ENCODE measurements at regions not wholly inside any gene's neighbourhood (a gene's known extent, or its start where the extent isn't known, plus 50 kb on each side); places are given as distances from the start of the nearest gene placed in this dataset.

- Histone ChIP-seq H2BK120ac (replicated peaks; ENCODE audit: low read depth, low read length) (no peak overlapping the region), H3K9ac (replicated peaks in 1 of 4; ENCODE audit: extremely low read depth in 1 of 4, low read depth in 3 of 4, low read length in 3 of 4) (no peak overlapping the region), H3K36me3 (ENCODE audit: control insufficient read depth in 2 of 4, insufficient read depth in 4 of 4, low read length in 3 of 4) (no peaks in the 10 kb centered on the region), H2BK20ac (ENCODE audit: low read length) (no peak overlapping the region), H3K4ac (replicated peaks; ENCODE audit: insufficient read length, low read depth, low read length) (no peak overlapping the region), H3K4me3 (ENCODE audit: extremely low read depth in 1 of 4, insufficient read depth in 2 of 4, low read depth in 3 of 4, low read length in 4 of 4) (no peak overlapping the region), H4K8ac (ENCODE audit: extremely low read depth, insufficient read depth, low read length) (no peak overlapping the region), H3K9me3 (ENCODE audit: insufficient read depth in 2 of 2, low read depth in 1 of 2, low read length in 1 of 2) (no peaks in the 10 kb centered on the region), H2BK15ac (ENCODE audit: low read length) (no peak overlapping the region), H3K79me1 (ENCODE audit: low read depth, low read length) (no peaks in the 10 kb centered on the region), H3K4me1 (replicated peaks in 1 of 4; ENCODE audit: control insufficient read depth in 3 of 4, insufficient read depth in 4 of 4, low read length in 3 of 4) (peaks cover 0 to 4% (median 3%) of the 10 kb centered on the region in 4 experiments; a peak in 3 of 7 replicates), H4K5ac (ENCODE audit: insufficient read length, low read depth, low read length) (no peak overlapping the region), H3K14ac (ENCODE audit: insufficient read length) (no peak overlapping the region), H4K20me1 (replicated peaks in 1 of 2; ENCODE audit: control insufficient read depth in 1 of 2, insufficient read depth in 2 of 2, low read length in 2 of 2) (no peaks in the 10 kb centered on the region), H3K23me2 (ENCODE audit: low read depth, low read length) (no peaks in the 10 kb centered on the region), H3K4me2 (ENCODE audit: insufficient read depth in 1 of 2, low read depth in 2 of 2, low read length in 2 of 2) (no peak overlapping the region), H3K79me2 (ENCODE audit: control insufficient read depth in 1 of 2, insufficient read depth in 2 of 2, low read length in 2 of 2) (no peaks in the 10 kb centered on the region), H2BK5ac (ENCODE audit: low read depth, low read length) (no peak overlapping the region), H3K27ac (ENCODE audit: low read depth, low read length) (no peak overlapping the region), H3K27me3 (replicated peaks in 1 of 4; ENCODE audit: control insufficient read depth in 3 of 4, extremely low read depth in 1 of 4, insufficient read depth in 3 of 4, low read length in 3 of 4) (no peaks in the 10 kb centered on the region), H2AK5ac (ENCODE audit: low read depth, low read length) (no peak overlapping the region), H3K56ac (replicated peaks; ENCODE audit: insufficient read length, low read depth, low read length) (no peak overlapping the region), H2BK12ac (ENCODE audit: low read depth, low read length) (no peak overlapping the region), H2AFZ (ENCODE audit: low read length) (no peak overlapping the region), H3K23ac (ENCODE audit: insufficient read length) (no peak overlapping the region), H4K91ac (replicated peaks; ENCODE audit: insufficient read length, low read length) (no peak overlapping the region), H3K18ac (ENCODE audit: extremely low read depth, low read length) (no peak overlapping the region)
- TF ChIP-seq CBX5 (IDR thresholded peaks at IDR 0.05; ENCODE audit: low read depth, low read length) (no peak), BCL11A (IDR thresholded peaks at IDR 0.05; ENCODE audit: low read depth in 2 of 2, low read length in 2 of 2) (no peak), SRF (IDR thresholded peaks at IDR 0.05; ENCODE audit: low read depth, low read length) (no peak)
- FAIRE-seq, result no peak
- ChIA-PET CTCF (ENCODE audit: partially characterized antibody) (no interaction called here), POLR2A (ENCODE audit: partially characterized antibody) (no interaction called here)
- no peak for DNase-seq (ENCODE audit: low read depth in 1 of 2, low spot score in 2 of 2)
Measured at GRCh38 chr5:30117135-30117534, 1076.4 kb upstream of the CDH6 start.

Measured in H1 (cell line).